ENCODE measurements at regions not wholly inside any gene's neighbourhood (a gene's known extent, or its start where the extent isn't known, plus 50 kb on each side); places are given as distances from the start of the nearest gene placed in this dataset.

DNA sequence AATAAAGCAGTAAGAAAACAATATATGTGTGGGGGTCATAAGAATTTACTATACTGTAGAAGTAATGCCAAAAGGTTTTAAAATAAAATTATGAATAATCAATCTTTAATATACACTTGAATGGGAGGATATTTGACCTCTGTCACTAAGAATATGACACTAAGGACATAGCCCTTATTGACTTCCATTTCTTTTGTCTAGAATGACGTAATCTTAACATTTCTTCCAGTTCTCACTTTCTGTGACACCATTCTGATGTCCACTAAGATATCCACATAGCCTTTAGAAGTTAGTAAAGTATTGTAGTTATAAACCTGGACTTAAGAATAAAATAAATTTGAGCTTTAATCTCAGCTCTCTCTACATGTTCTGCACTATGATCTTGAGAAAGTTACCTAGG, 1050.7 kb downstream of the TLE4 start:
- dilution Hi-C loops (cut with MboI; ENCODE audit: extremely low pct_ligation_motif_present, low sequenced_read_pairs) = no loop called here

DNA sequence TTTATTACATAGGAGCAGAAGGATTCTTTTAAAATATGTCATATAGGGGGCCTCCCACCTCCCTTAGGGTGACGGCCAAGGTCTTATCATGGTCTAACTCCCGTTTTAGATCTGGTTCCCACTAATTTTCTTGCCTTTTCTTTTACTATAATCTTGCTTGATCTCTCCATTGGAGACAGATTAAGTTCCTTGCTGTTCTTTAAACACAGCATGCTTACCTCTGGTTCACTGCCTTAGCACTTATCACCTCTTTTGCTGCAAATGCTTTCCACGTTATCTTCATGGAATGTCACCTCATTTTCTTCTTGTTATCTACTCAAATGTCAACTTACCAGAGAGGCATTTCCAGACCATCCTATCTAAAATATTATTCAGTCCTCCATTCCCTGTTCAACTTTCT, 1047.6 kb downstream of the TLE4 start:
- Histone ChIP-seq H3K4me3 (ENCODE audit: control insufficient read depth in 2 of 3, extremely low read depth in 1 of 3, insufficient read depth in 2 of 3, low read depth in 1 of 3, low read length in 3 of 3) (no peak overlapping the region), H3K9ac (ENCODE audit: control insufficient read depth, extremely low read depth, insufficient read depth, low read length) (no peak overlapping the region), H4K20me1 (ENCODE audit: control insufficient read depth, extremely low read depth, insufficient read depth, low read length) (no peaks in the 10 kb centered on the region), H3K79me2 (ENCODE audit: control insufficient read depth, insufficient read depth, low read length) (no peaks in the 10 kb centered on the region), H3K27me3 (ENCODE audit: control insufficient read depth, extremely low read depth, insufficient read depth, low read length) (no peaks in the 10 kb centered on the region), H3K4me1 (ENCODE audit: control insufficient read depth, extremely low read depth, insufficient read depth, low read length) (no peaks in the 10 kb centered on the region), H3K9me1 (ENCODE audit: control insufficient read depth, extremely low read depth, insufficient read depth, low read length) (no peaks in the 10 kb centered on the region), H3K4me2 (ENCODE audit: control insufficient read depth, extremely low read depth, insufficient read depth, low read depth, low read length) (no peak overlapping the region), H3K27ac (ENCODE audit: control insufficient read depth, insufficient read depth, low read length) (no peak overlapping the region), H3K9me3 (ENCODE audit: control insufficient read depth, low read depth, low read length) (no peaks in the 10 kb centered on the region), H2AFZ (ENCODE audit: control insufficient read depth, low read length) (no peak overlapping the region), H3K36me3 (ENCODE audit: control insufficient read depth in 2 of 2, extremely low read depth in 1 of 2, insufficient read depth in 2 of 2, low read length in 2 of 2) (no peaks in the 10 kb centered on the region)
- DNase-seq (ENCODE audit: low read depth, low spot score) (no peak), FAIRE-seq (no peak)
- TF ChIP-seq EZH2 (IDR thresholded peaks at IDR 0.05; ENCODE audit: low read length) (no peak), CTCF (optimal IDR thresholded peaks at IDR 0.05 in 1 of 3, IDR thresholded peaks at IDR 0.05 in 1 of 3, conservative IDR thresholded peaks at IDR 0.05 in 1 of 3; ENCODE audit: extremely low read depth in 1 of 3, insufficient read depth in 2 of 3, low read length in 3 of 3) (no peak)
- dilution Hi-C loops (cut with MboI; ENCODE audit: extremely low pct_ligation_motif_present, low sequenced_read_pairs) = no loop called here

More for the DNA sequence above, 1050.7 kb downstream of the TLE4 start:
- H3K9me3 ChIP-seq (ENCODE audit: control insufficient read depth, low read depth, low read length) = no peaks in the 10 kb centered on the region
- FAIRE-seq (no peak), DNase-seq (ENCODE audit: low read depth, low spot score) (no peak)
- H2AFZ ChIP-seq (ENCODE audit: control insufficient read depth, low read length) = no peak overlapping the region
- H3K4me1 ChIP-seq (ENCODE audit: control insufficient read depth, extremely low read depth, insufficient read depth, low read length) = no peaks in the 10 kb centered on the region
- H3K9ac ChIP-seq (ENCODE audit: control insufficient read depth, extremely low read depth, insufficient read depth, low read length) = no peak overlapping the region
- no peaks in the 10 kb centered on the region for H3K36me3 ChIP-seq (ENCODE audit: control insufficient read depth in 2 of 2, extremely low read depth in 1 of 2, insufficient read depth in 2 of 2, low read length in 2 of 2)
- no peak overlapping the region for H3K27ac ChIP-seq (ENCODE audit: control insufficient read depth, insufficient read depth, low read length)
- H3K4me2 ChIP-seq (ENCODE audit: control insufficient read depth, extremely low read depth, insufficient read depth, low read depth, low read length) = no peak overlapping the region
- H3K27me3 ChIP-seq (ENCODE audit: control insufficient read depth, extremely low read depth, insufficient read depth, low read length) = no peaks in the 10 kb centered on the region
- no peaks in the 10 kb centered on the region for H4K20me1 ChIP-seq (ENCODE audit: control insufficient read depth, extremely low read depth, insufficient read depth, low read length)
- no peaks in the 10 kb centered on the region for H3K9me1 ChIP-seq (ENCODE audit: control insufficient read depth, extremely low read depth, insufficient read depth, low read length)
- no peak for TF ChIP-seq EZH2 (IDR thresholded peaks at IDR 0.05; ENCODE audit: low read length)
- no peak for TF ChIP-seq CTCF (optimal IDR thresholded peaks at IDR 0.05 in 1 of 3, IDR thresholded peaks at IDR 0.05 in 1 of 3, conservative IDR thresholded peaks at IDR 0.05 in 1 of 3; ENCODE audit: extremely low read depth in 1 of 3, insufficient read depth in 2 of 3, low read length in 3 of 3)
- H3K79me2 ChIP-seq (ENCODE audit: control insufficient read depth, insufficient read depth, low read length) = no peaks in the 10 kb centered on the region
- H3K4me3 ChIP-seq (ENCODE audit: control insufficient read depth in 2 of 3, extremely low read depth in 1 of 3, insufficient read depth in 2 of 3, low read depth in 1 of 3, low read length in 3 of 3) = no peak overlapping the region
